ENCODE measurements at regions not wholly inside any gene's neighbourhood (a gene's known extent, or its start where the extent isn't known, plus 50 kb on each side); places are given as distances from the start of the nearest gene placed in this dataset.
A peak's percentile ranks its signal among the peaks of the same experiment; 100 is the strongest.

GRCh38 chr2:172287605-172288315, 139.6 kb upstream of the ITGA6 start:
- 60% methylated on average over 6 of the region's 6 CpGs for whole genome bisulfite sequencing (ENCODE audit: low lambda C conversion rate)
- no peak for TF ChIP-seq RFX5 (IDR thresholded peaks at IDR 0.05; ENCODE audit: low read length)
- TF ChIP-seq YY1 (IDR thresholded peaks at IDR 0.05; ENCODE audit: low read depth): no peak
- no peak for TF ChIP-seq USF2 (IDR thresholded peaks at IDR 0.05; ENCODE audit: borderline replicate concordance, low read depth, low read length)
- TF ChIP-seq MAX (IDR thresholded peaks at IDR 0.05; ENCODE audit: low read depth): no peak
- TF ChIP-seq CTCF (IDR thresholded peaks at IDR 0.05): no peak
- TF ChIP-seq FOXM1 (IDR thresholded peaks at IDR 0.05; ENCODE audit: low read depth): no peak
- TF ChIP-seq MEF2A (IDR thresholded peaks at IDR 0.05; ENCODE audit: borderline replicate concordance, low read depth): peak; percentile 44; the same call in 1 of the 2 replicates
- TF ChIP-seq TEAD4 (IDR thresholded peaks at IDR 0.05; ENCODE audit: borderline replicate concordance, insufficient read depth): no peak
- no peak for TF ChIP-seq GABPA (IDR thresholded peaks at IDR 0.05; ENCODE audit: low read depth)
- peak; percentile 61 for TF ChIP-seq PBX3 (IDR thresholded peaks at IDR 0.05)
- 0 out of 2 replicates have a peak, but pooled peaks have one; percentile 2 for TF ChIP-seq NFIC (IDR thresholded peaks at IDR 0.05; ENCODE audit: borderline replicate concordance)
- no peak for TF ChIP-seq ZBTB33 (IDR thresholded peaks at IDR 0.05; ENCODE audit: borderline replicate concordance, low read depth)
- TF ChIP-seq USF1 (IDR thresholded peaks at IDR 0.05; ENCODE audit: borderline replicate concordance, low read depth): no peak
- TF ChIP-seq REST (IDR thresholded peaks at IDR 0.05; ENCODE audit: low read depth, low read length): no peak
- TF ChIP-seq POLR2AphosphoS5 (IDR thresholded peaks at IDR 0.05; ENCODE audit: low read depth, low read length): no peak
- TF ChIP-seq FOXJ3 (CRISPR knock-in tag; IDR thresholded peaks at IDR 0.05): no peak
- no peak for TF ChIP-seq SIN3A (IDR thresholded peaks at IDR 0.05; ENCODE audit: borderline replicate concordance, low read depth, low read length)
- no peak for TF ChIP-seq RXRA (IDR thresholded peaks at IDR 0.05; ENCODE audit: borderline replicate concordance, low read depth)
- TF ChIP-seq JUND (IDR thresholded peaks at IDR 0.05): no peak
- Histone ChIP-seq H3K36me3 (replicated peaks in 1 of 2; ENCODE audit: control insufficient read depth in 1 of 2, insufficient read depth in 2 of 2, low read length in 1 of 2) (no peaks in the 10 kb centered on the region), H3K4me2 (no peak overlapping the region; the same call in 1 of the 2 replicates), H3F3A (replicated peaks; ENCODE audit: insufficient read depth) (peaks cover 35% of the 10 kb centered on the region), H3K4me3 (ENCODE audit: low read depth in 2 of 2, low read length in 1 of 2) (no peak overlapping the region), H3K4me1 (ENCODE audit: control insufficient read depth in 1 of 2, insufficient read depth in 2 of 2, low read depth in 1 of 2, low read length in 1 of 2) (peaks cover 0 to 33% of the 10 kb centered on the region in 2 experiments), H3K27ac (ENCODE audit: low read depth in 2 of 2, low read length in 1 of 2) (peak overlapping the region in 1 of 2 experiments; percentile 72; a peak in 2 of 4 replicates), H2AFZ (ENCODE audit: low read depth) (no peak overlapping the region), H4K20me1 (ENCODE audit: insufficient read depth) (no peaks in the 10 kb centered on the region), H3K9ac (no peak overlapping the region), H3K27me3 (ENCODE audit: insufficient read depth) (no peaks in the 10 kb centered on the region), H3K9me3 (no peaks in the 10 kb centered on the region), H3K79me2 (ENCODE audit: insufficient read depth) (no peaks in the 10 kb centered on the region), H3K9me2 (0 out of 2 replicates have a peak, but pooled peaks cover 3% of the 10 kb centered on the region)
- ChIA-PET POLR2A (no interaction called here), CTCF (interaction anchor here (0.6 to 2.5 kb wide), 3 partner anchors 115 to 370 kb away, joined by 3 to 6 read pairs (median 3); no protein-coding TSS in a partner anchor)
- no peak for DNase-seq
